Liver (tissue), 8 donors: ENCODE measurements at regions not wholly inside any gene's neighbourhood (a gene's known extent, or its start where the extent isn't known, plus 50 kb on each side); places are given as distances from the start of the nearest gene placed in this dataset.

Experiments
- DNase-seq: peaks from one replicate; pipeline ENCODE4 v3.0.0-alpha.2; 2017; ENCODE audit warnings: low spot score
- H3K27ac ChIP-seq, 2 donors: one replicate each; pipeline ENCODE4 v1.7.0; 2013; ENCODE audit warnings: inconsistent platforms in 2 of 2, low read length in 2 of 2, control low read depth in 1 of 2, low read depth in 1 of 2, mild to moderate bottlenecking in 1 of 2
- H3K27me3 ChIP-seq, 4 donors: one replicate each; pipeline versions ENCODE4 v1.6.1 to v1.7.0; 2013; ENCODE audit warnings: low read length in 3 of 4, inconsistent platforms in 1 of 4, mild to moderate bottlenecking in 1 of 4, moderate library complexity in 1 of 4; ENCODE audit not compliant: control insufficient read depth in 4 of 4, insufficient read depth in 4 of 4
- H3K36me3 ChIP-seq, 4 donors: one replicate each; pipeline versions ENCODE4 v1.6.1 to v1.7.0; 2013; ENCODE audit warnings: low read length in 3 of 4, mild to moderate bottlenecking in 3 of 4, low read depth in 1 of 4, moderate library complexity in 1 of 4; ENCODE audit not compliant: control insufficient read depth in 4 of 4, insufficient read depth in 3 of 4
- H3K4me1 ChIP-seq, 4 donors: one replicate each; pipeline versions ENCODE4 v1.6.1 to v1.7.0; 2013; ENCODE audit warnings: low read length in 3 of 4, mild to moderate bottlenecking in 3 of 4, moderate library complexity in 1 of 4; ENCODE audit not compliant: control insufficient read depth in 4 of 4, insufficient read depth in 4 of 4
- H3K4me3 ChIP-seq, 3 donors: one replicate each; pipeline versions ENCODE4 v1.6.1 to v1.7.0; 2013; ENCODE audit warnings: low read length in 3 of 3, control low read depth in 1 of 3, low read depth in 1 of 3, mild to moderate bottlenecking in 1 of 3
- H3K9ac ChIP-seq, 2 donors: one replicate each; pipeline ENCODE4 v1.7.0; 2013; ENCODE audit warnings: low read length in 2 of 2, mild to moderate bottlenecking in 2 of 2, moderate library complexity in 2 of 2, control low read depth in 1 of 2, low read depth in 1 of 2
- H3K9me3 ChIP-seq, 4 donors: one replicate each; pipeline versions ENCODE4 v1.6.1 to v1.7.0; 2013; ENCODE audit warnings: low read length in 3 of 4; ENCODE audit not compliant: control insufficient read depth in 4 of 4
- CTCF ChIP-seq: fragments of 150-350 bp; IDR thresholded peaks from 2 replicates; pipeline ENCODE4 v1.5.1; 2017; ENCODE audit warnings: improper control_type of control experiment, low read depth, low read length; ENCODE audit not compliant: missing input control
- EGR1 ChIP-seq, 2 donors: IDR thresholded peaks; 2 replicates each; pipeline ENCODE4 v1.6.1; 2016 to 2018; ENCODE audit warnings: antibody characterized with exemption in 2 of 2, low read depth in 2 of 2
- FOXA1 ChIP-seq: IDR thresholded peaks from 2 replicates; pipeline ENCODE4 v1.6.1; 2016; ENCODE audit warnings: antibody characterized with exemption
- FOXA2 ChIP-seq: IDR thresholded peaks from 2 replicates; pipeline ENCODE4 v1.6.1; 2016; ENCODE audit warnings: antibody characterized with exemption
- HNF4A ChIP-seq, 2 donors: conservative IDR thresholded peaks; 2 replicates each; pipeline ENCODE4 v1.6.1; 2016; ENCODE audit warnings: antibody characterized with exemption in 2 of 2, mild to moderate bottlenecking in 2 of 2
- HNF4G ChIP-seq: IDR thresholded peaks from 2 replicates; pipeline ENCODE4 v1.6.1; 2016; ENCODE audit warnings: antibody characterized with exemption
- JUND ChIP-seq, 2 donors: IDR thresholded peaks; 2 replicates each; pipeline ENCODE4 v1.6.1; 2016; ENCODE audit warnings: antibody characterized with exemption in 2 of 2
- MAX ChIP-seq: IDR thresholded peaks from 2 replicates; pipeline ENCODE4 v1.6.1; 2016; ENCODE audit warnings: antibody characterized with exemption
- NR2F2 ChIP-seq: IDR thresholded peaks from 2 replicates; pipeline ENCODE4 v1.6.1; 2016; ENCODE audit warnings: antibody characterized with exemption
- RAD21 ChIP-seq, 2 donors: IDR thresholded peaks; 2 replicates each; pipeline ENCODE4 v1.6.1; 2016; ENCODE audit warnings: antibody characterized with exemption in 2 of 2, mild to moderate bottlenecking in 2 of 2
- REST ChIP-seq: IDR thresholded peaks from 2 replicates; pipeline ENCODE4 v1.6.1; 2016; ENCODE audit warnings: antibody characterized with exemption, mild to moderate bottlenecking
- RXRA ChIP-seq, 2 donors: IDR thresholded peaks; 2 replicates each; pipeline ENCODE4 v1.6.1; 2017 to 2018; ENCODE audit warnings: antibody characterized with exemption in 2 of 2, mild to moderate bottlenecking in 1 of 2
- SP1 ChIP-seq: IDR thresholded peaks from 2 replicates; pipeline ENCODE4 v1.6.1; 2018; ENCODE audit warnings: antibody characterized with exemption, mild to moderate bottlenecking
- TAF1 ChIP-seq: conservative IDR thresholded peaks from 2 replicates; pipeline ENCODE4 v1.6.1; 2016; ENCODE audit warnings: antibody characterized with exemption, mild to moderate bottlenecking
- WGBS: extraction: QIAGEN DNeasy Blood & Tissue Kit; methylation state at CpG from one replicate; pipeline ENCODE4 v1.1.7; 2013; 5-methylcytosine and 5-hydroxymethylcytosine counted together
- TF ChIP-seq, protein P1 (sequence below): IDR thresholded peaks from 2 replicates; pipeline ENCODE4 v1.6.1; 2016; ENCODE audit warnings: antibody characterized with exemption
- TF ChIP-seq, protein P2 (sequence below): IDR thresholded peaks from 2 replicates; pipeline ENCODE4 v1.6.1; 2016; ENCODE audit warnings: antibody characterized with exemption
- donor health status: healthy.
- donor health status: healthy.
- donor health status: healthy.
- donor health status: healthy.
- donor health status: healthy.

GRCh38 chr12:86837246-86837645, 581.1 kb upstream of the MGAT4C start:
- no peak for DNase-seq
- TF ChIP-seq SP1: no peak
- TF ChIP-seq FOXA2: no peak
- no peak for TF ChIP-seq FOXA1
- TF ChIP-seq REST: no peak
- no peak for TF ChIP-seq HNF4G
- TF ChIP-seq TAF1: no peak
- TF ChIP-seq JUND (IDR thresholded peaks at IDR 0.05): no peak
- no peak for TF ChIP-seq HNF4A (conservative IDR thresholded peaks at IDR 0.05)
- TF ChIP-seq RXRA (IDR thresholded peaks at IDR 0.05): no peak
- TF ChIP-seq MAX: no peak
- TF ChIP-seq EGR1 (IDR thresholded peaks at IDR 0.05; ENCODE audit: low read depth in 2 of 2): no peak
- TF ChIP-seq RAD21 (IDR thresholded peaks at IDR 0.05): no peak
- no peak for TF ChIP-seq NR2F2
- TF ChIP-seq, protein P1, sequence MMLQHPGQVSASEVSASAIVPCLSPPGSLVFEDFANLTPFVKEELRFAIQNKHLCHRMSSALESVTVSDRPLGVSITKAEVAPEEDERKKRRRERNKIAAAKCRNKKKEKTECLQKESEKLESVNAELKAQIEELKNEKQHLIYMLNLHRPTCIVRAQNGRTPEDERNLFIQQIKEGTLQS: no peak
- TF ChIP-seq, protein P2, sequence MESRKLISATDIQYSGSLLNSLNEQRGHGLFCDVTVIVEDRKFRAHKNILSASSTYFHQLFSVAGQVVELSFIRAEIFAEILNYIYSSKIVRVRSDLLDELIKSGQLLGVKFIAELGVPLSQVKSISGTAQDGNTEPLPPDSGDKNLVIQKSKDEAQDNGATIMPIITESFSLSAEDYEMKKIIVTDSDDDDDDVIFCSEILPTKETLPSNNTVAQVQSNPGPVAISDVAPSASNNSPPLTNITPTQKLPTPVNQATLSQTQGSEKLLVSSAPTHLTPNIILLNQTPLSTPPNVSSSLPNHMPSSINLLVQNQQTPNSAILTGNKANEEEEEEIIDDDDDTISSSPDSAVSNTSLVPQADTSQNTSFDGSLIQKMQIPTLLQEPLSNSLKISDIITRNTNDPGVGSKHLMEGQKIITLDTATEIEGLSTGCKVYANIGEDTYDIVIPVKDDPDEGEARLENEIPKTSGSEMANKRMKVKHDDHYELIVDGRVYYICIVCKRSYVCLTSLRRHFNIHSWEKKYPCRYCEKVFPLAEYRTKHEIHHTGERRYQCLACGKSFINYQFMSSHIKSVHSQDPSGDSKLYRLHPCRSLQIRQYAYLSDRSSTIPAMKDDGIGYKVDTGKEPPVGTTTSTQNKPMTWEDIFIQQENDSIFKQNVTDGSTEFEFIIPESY: no peak
- no peak for TF ChIP-seq CTCF
- no peak overlapping the region for H3K27ac ChIP-seq
- WGBS: 57% methylated on average over 1 of the region's 1 CpG
- H3K4me1 ChIP-seq: no peaks in the 10 kb centered on the region
- H3K4me3 ChIP-seq: no peak overlapping the region
- no peaks in the 10 kb centered on the region for H3K36me3 ChIP-seq
- no peak overlapping the region for H3K9ac ChIP-seq
- H3K27me3 ChIP-seq: no peaks in the 10 kb centered on the region
- no peaks in the 10 kb centered on the region for H3K9me3 ChIP-seq

DNA sequence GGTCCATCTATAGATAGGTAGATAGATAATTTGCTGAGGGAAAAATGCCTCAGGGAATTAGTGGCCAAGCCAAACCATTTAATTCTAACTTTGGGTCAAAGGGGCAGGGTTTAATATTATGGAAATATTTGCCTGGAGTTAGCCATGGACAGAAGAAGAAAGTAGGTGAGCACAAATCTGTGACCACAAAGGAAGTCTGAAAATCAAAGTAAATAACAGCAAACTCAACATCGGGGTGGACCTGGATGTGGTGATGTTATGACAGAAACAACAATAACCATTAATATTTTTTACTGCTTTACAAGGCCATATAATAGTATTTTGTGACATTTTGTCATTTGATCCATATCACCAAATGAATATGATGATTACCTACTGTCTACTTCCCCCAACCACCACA, 578.0 kb upstream of the MGAT4C start:
- 89% methylated on average over 1 of the region's 1 CpG for whole genome bisulfite sequencing
- TF ChIP-seq, protein P1: no peak
- TF ChIP-seq MAX (no peak), REST (no peak), SP1 (no peak), HNF4A (conservative IDR thresholded peaks at IDR 0.05) (no peak), RXRA (IDR thresholded peaks at IDR 0.05) (no peak), TAF1 (no peak), NR2F2 (no peak)

More for the DNA sequence above, 578.0 kb upstream of the MGAT4C start:
- no peaks in the 10 kb centered on the region for H3K9me3 ChIP-seq
- H3K36me3 ChIP-seq: no peaks in the 10 kb centered on the region
- no peaks in the 10 kb centered on the region for H3K27me3 ChIP-seq
- no peak overlapping the region for H3K4me3 ChIP-seq
- H3K9ac ChIP-seq: no peak overlapping the region
- DNase-seq: no peak
- H3K27ac ChIP-seq: no peak overlapping the region
- no peaks in the 10 kb centered on the region for H3K4me1 ChIP-seq
